K562 (cell line): ENCODE measurements at regions not wholly inside any gene's neighbourhood (a gene's known extent, or its start where the extent isn't known, plus 50 kb on each side); places are given as distances from the start of the nearest gene placed in this dataset.

Source experiments
- ATAC-seq: fragments of 200-7000 bp; cut with Tn5 transposase; 3 replicates; pipeline ENCODE4 v1.9.1; 2020; ENCODE audit warnings: moderate library complexity
- BruUV-seq: library from RNA; stranded (reverse); fragments of 400-500 nt; replicated peaks from 2 replicates; lab custom pipeline; 2021; lab: Mats Ljungman, UMichigan
- CTCF ChIA-PET: fragments of 300-600 bp; formaldehyde crosslinking; extraction: SDS; loops from one replicate; lab custom pipeline; 2021; ENCODE audit warnings: low intra/inter-chr PET ratio; lab: Yijun Ruan, JAX
- POLR2A ChIA-PET: fragments of 300-600, 350-650 bp; sonication (Branson Sonifier 250); formaldehyde crosslinking; extraction: SDS; loops from one replicate; lab custom pipeline; 2021; ENCODE audit warnings: antibody characterized with exemption, inconsistent platforms; lab: Yijun Ruan, JAX
- DNase-seq, 4 experiments: peaks; one replicate each; pipeline versions ENCODE4 v3.0.0 to v3.0.0-alpha.2; 2011 to 2018; ENCODE audit warnings: low spot score in 3 of 4, mixed read lengths in 3 of 4; ENCODE audit errors: extremely low read depth in 1 of 4
- FAIRE-seq: peaks from 2 replicates; lab custom pipeline; 2011; peaks lifted over from hg19 to GRCh38; lab: Jason Lieb, UNC
- H2AFZ ChIP-seq: 2 replicates; pipeline ENCODE4 v1.6.0; 2011; ENCODE audit warnings: low read depth, low read length, control low read depth, inconsistent platforms
- H3K27ac ChIP-seq: fragments of 200-600 bp; 3 replicates; pipeline ENCODE4 v1.8.0; 2011; ENCODE audit warnings: low read depth, mild to moderate bottlenecking, control low read depth, inconsistent platforms, low read length, moderate library complexity, mixed read lengths; ENCODE audit errors: extremely low read depth
- H3K27me3 ChIP-seq, 2 experiments: fragments of 300-600 bp in 1 of 2; 2 replicates in 1 of 2; 3 replicates in 1 of 2; pipeline versions ENCODE4 v1.6.0 to v1.8.0; 2011; ENCODE audit warnings: inconsistent platforms in 2 of 2, low read length in 2 of 2, mild to moderate bottlenecking in 1 of 2, mixed read lengths in 1 of 2, moderate library complexity in 1 of 2; ENCODE audit not compliant: control insufficient read depth in 2 of 2, insufficient read depth in 2 of 2
- H3K36me3 ChIP-seq: fragments of 300-600 bp; 3 replicates; pipeline ENCODE4 v1.8.0; 2011; ENCODE audit warnings: mild to moderate bottlenecking, low read length, inconsistent platforms; ENCODE audit not compliant: control insufficient read depth, insufficient read depth
- H3K4me1 ChIP-seq, 2 experiments: fragments of 200-600 bp in 1 of 2; replicated peaks in 1 of 2; 2 replicates in 1 of 2; 3 replicates in 1 of 2; pipeline versions ENCODE4 v1.5.1 to v1.8.0; 2011; ENCODE audit warnings: inconsistent platforms in 2 of 2, low read length in 2 of 2, mild to moderate bottlenecking in 1 of 2, mixed read lengths in 1 of 2, moderate library complexity in 1 of 2; ENCODE audit not compliant: control insufficient read depth in 2 of 2, insufficient read depth in 2 of 2
- H3K4me2 ChIP-seq: 2 replicates; pipeline ENCODE4 v1.6.1; 2011; ENCODE audit warnings: low read length, control low read depth, inconsistent platforms, mixed read lengths; ENCODE audit not compliant: insufficient read depth
- H3K4me3 ChIP-seq: fragments of 200-600 bp; sonication (generic), shearing (Covaris generic); 2 replicates; pipeline ENCODE4 v1.5.1; 2016; ENCODE audit warnings: control low read depth, inconsistent platforms
- H3K79me2 ChIP-seq: fragments of 200-600 bp; 3 replicates; pipeline ENCODE4 v1.8.0; 2011; ENCODE audit warnings: low read length, inconsistent platforms; ENCODE audit not compliant: control insufficient read depth, insufficient read depth
- H3K9ac ChIP-seq, 2 experiments: 2 replicates each; pipeline versions ENCODE4 v1.6.0 to v1.6.1; 2011; ENCODE audit warnings: low read depth in 2 of 2, low read length in 2 of 2, control low read depth in 1 of 2, inconsistent platforms in 1 of 2, mild to moderate bottlenecking in 1 of 2, mixed read lengths in 1 of 2; ENCODE audit not compliant: insufficient read depth in 1 of 2
- H3K9me1 ChIP-seq: one replicate; pipeline ENCODE4 v1.6.0; 2011; ENCODE audit warnings: inconsistent platforms, mild to moderate bottlenecking, low read length, moderate library complexity; ENCODE audit not compliant: control insufficient read depth, insufficient read depth
- H3K9me3 ChIP-seq: replicated peaks from 2 replicates; pipeline ENCODE4 v1.5.1; 2011; ENCODE audit warnings: low read depth, low read length, inconsistent platforms; ENCODE audit not compliant: control insufficient read depth, insufficient read depth
- H4K20me1 ChIP-seq: replicated peaks from 2 replicates; pipeline ENCODE4 v1.6.1; 2011; ENCODE audit warnings: low read length, inconsistent platforms, mixed read lengths; ENCODE audit not compliant: control insufficient read depth, insufficient read depth
- CBX8 ChIP-seq: fragments of 200-600 bp; sonication (generic); IDR thresholded peaks from 2 replicates; pipeline ENCODE4 v1.6.1; 2012; ENCODE audit warnings: borderline replicate concordance, mixed run types, low read depth, mild to moderate bottlenecking, moderate library complexity, mixed read lengths, low read length, control low read depth, inconsistent platforms; ENCODE audit not compliant: poor library complexity, severe bottlenecking; ENCODE audit errors: extremely low read depth
- ELF1 ChIP-seq: fragments of 200-800 bp; sonication (Bioruptor generic); IDR thresholded peaks from 2 replicates; pipeline ENCODE4 v1.6.1; 2016; ENCODE audit warnings: missing genetic modification characterization, missing compliant biosample characterization
- NCOA1 ChIP-seq: fragments of 450-650 bp; IDR thresholded peaks from 2 replicates; pipeline ENCODE4 v1.6.1; 2016; ENCODE audit warnings: low read depth
- NFXL1 ChIP-seq: fragments of 450-650 bp; formaldehyde crosslinking; IDR thresholded peaks from 2 replicates; pipeline ENCODE4 v1.4.0; 2021; ENCODE audit warnings: mild to moderate bottlenecking
- NKRF ChIP-seq: fragments of 450-650 bp; IDR thresholded peaks from 2 replicates; pipeline ENCODE4 v1.6.1; 2016; ENCODE audit warnings: borderline replicate concordance
- POLR2H ChIP-seq: IDR thresholded peaks from 2 replicates; pipeline ENCODE4 v1.6.1; 2016; ENCODE audit warnings: missing genetic modification characterization, low read depth, mild to moderate bottlenecking, control low read depth, missing compliant biosample characterization, moderate library complexity
- RAD21 ChIP-seq, 2 experiments: fragments of 250-450 bp in 1 of 2; fragments of 450-650 bp in 1 of 2; sonication (Bioruptor Pico) in 1 of 2; formaldehyde crosslinking in 1 of 2; IDR thresholded peaks in 1 of 2; conservative IDR thresholded peaks in 1 of 2; 2 replicates each; pipeline versions ENCODE4 v1.4.0 to v1.8.0; 2020 to 2022; ENCODE audit warnings: mild to moderate bottlenecking in 2 of 2, moderate library complexity in 1 of 2
- ZNF239 ChIP-seq: fragments of 250-450 bp; sonication (Bioruptor Pico); IDR thresholded peaks from 2 replicates; pipeline ENCODE4 v1.4.0; 2020; ENCODE audit warnings: mild to moderate bottlenecking
- ZNF707 ChIP-seq: fragments of 250-450 bp; sonication (Bioruptor Pico); conservative IDR thresholded peaks from 2 replicates; pipeline ENCODE4 v1.8.0; 2022; ENCODE audit warnings: inconsistent platforms, mild to moderate bottlenecking, moderate library complexity
- WGBS: fragments of 100-300 bp; shearing (Covaris generic); methylation state at CpG from one replicate; pipeline ENCODE4 v1.1.6; 2016; ENCODE audit warnings: low coverage, mixed read lengths; ENCODE audit not compliant: insufficient coverage; ENCODE audit errors: missing lambda C conversion rate; 5-methylcytosine and 5-hydroxymethylcytosine counted together
- in situ Hi-C: fragments of 300-500 bp; cut with MboI; formaldehyde crosslinking; loops from 4 replicates; pipeline ENCODE4 v1.15.0; 2018; ENCODE audit warnings: inconsistent platforms, mixed read lengths
- intact Hi-C: fragments of 100-400 bp; cut with micrococcal nuclease; formaldehyde crosslinking; loops from 2 replicates; pipeline ENCODE4 v1.14.2; 2022

GRCh38 chr4:101540336-101540735, 193.0 kb upstream of the PPP3CA start:
- Histone ChIP-seq H3K4me1 (no peaks in the 10 kb centered on the region), H3K79me2 (no peaks in the 10 kb centered on the region), H3K27ac (no peak overlapping the region), H3K4me2 (no peak overlapping the region), H4K20me1 (no peaks in the 10 kb centered on the region), H2AFZ (no peak overlapping the region), H3K27me3 (no peaks in the 10 kb centered on the region), H3K9me3 (no peaks in the 10 kb centered on the region), H3K36me3 (no peaks in the 10 kb centered on the region), H3K9ac (no peak overlapping the region), H3K4me3 (no peak overlapping the region), H3K9me1 (no peaks in the 10 kb centered on the region)
- FAIRE-seq (no peak), ATAC-seq (no peak), DNase-seq (no peak)
- 0% methylated on average over 2 of the region's 2 CpGs for WGBS
- ChIA-PET CTCF (no interaction called here), POLR2A (no interaction called here)
- BruUV-seq, result no TSS peak
- intact Hi-C loops, result no loop called here
- in situ Hi-C loops, result no loop called here
- TF ChIP-seq ZNF239 (CRISPR knock-in tag), result no peak
- TF ChIP-seq POLR2H (tag), result no peak
- no peak for TF ChIP-seq NCOA1
- no peak for TF ChIP-seq CBX8
- TF ChIP-seq NFXL1 (CRISPR knock-in tag), result no peak
- TF ChIP-seq ELF1 (tag), result no peak
- TF ChIP-seq NKRF, result no peak
- TF ChIP-seq RAD21 (CRISPR knock-in tag; conservative IDR thresholded peaks at IDR 0.05 in 1 of 2, IDR thresholded peaks at IDR 0.05 in 1 of 2), result no peak
- TF ChIP-seq ZNF707 (CRISPR knock-in tag), result no peak
